Mesothelial cell of epicardium (in vitro differentiated cells): ENCODE measurements at regions not wholly inside any gene's neighbourhood (a gene's known extent, or its start where the extent isn't known, plus 50 kb on each side); places are given as distances from the start of the nearest gene placed in this dataset.

Source experiments
- DNase-seq, 2 experiments: peaks; one replicate each; pipeline ENCODE4 v3.0.0; 2021; ENCODE audit warnings: low spot score in 2 of 2; ENCODE audit not compliant: unreplicated experiment in 2 of 2
- H3K27ac Mint-ChIP-seq: 2 replicates; pipeline ENCODE4 v1.8.0; 2021; ENCODE audit warnings: mixed read lengths
- H3K27me3 Mint-ChIP-seq: 2 replicates; pipeline ENCODE4 v1.8.0; 2021; ENCODE audit warnings: low read depth, mixed read lengths
- H3K36me3 Mint-ChIP-seq: 2 replicates; pipeline ENCODE4 v1.8.0; 2021; ENCODE audit warnings: mixed read lengths
- H3K4me1 Mint-ChIP-seq: 2 replicates; pipeline ENCODE4 v1.8.0; 2021; ENCODE audit warnings: mixed read lengths
- H3K4me3 Mint-ChIP-seq: 2 replicates; pipeline ENCODE4 v1.8.0; 2021; ENCODE audit warnings: mild to moderate bottlenecking, moderate library complexity, mixed read lengths
- H3K9me3 Mint-ChIP-seq: 2 replicates; pipeline ENCODE4 v1.8.0; 2021; ENCODE audit warnings: mixed read lengths
- CTCF ChIP-seq: fragments of 200-600 bp; sonication (generic); IDR thresholded peaks from one replicate; pipeline ENCODE4 v1.5.0; 2021; ENCODE audit warnings: antibody characterized with exemption; ENCODE audit not compliant: unreplicated experiment

- Mint-ChIP-seq H3K27ac (no peak overlapping the region), H3K4me3 (no peak overlapping the region), H3K9me3 (no peaks in the 10 kb centered on the region), H3K36me3 (no peaks in the 10 kb centered on the region), H3K27me3 (no peaks in the 10 kb centered on the region), H3K4me1 (peaks cover 24% of the 10 kb centered on the region)
- TF ChIP-seq CTCF = no peak
- DNase-seq = no peak
Measured at GRCh38 chr3:189449084-189449483, 182.1 kb upstream of the TP63 start.

- H3K9me3 Mint-ChIP-seq = no peaks in the 10 kb centered on the region
- H3K36me3 Mint-ChIP-seq = no peaks in the 10 kb centered on the region
- DNase-seq = no peak
- peak overlapping the region; percentile 83 for H3K27ac Mint-ChIP-seq
- H3K4me1 Mint-ChIP-seq = peaks cover 60% of the 10 kb centered on the region
- TF ChIP-seq CTCF = no peak
- no peaks in the 10 kb centered on the region for H3K27me3 Mint-ChIP-seq
- no peak overlapping the region for H3K4me3 Mint-ChIP-seq
Measured at GRCh38 chr3:189455009-189455408, 176.2 kb upstream of the TP63 start.

- no peak for DNase-seq
- H3K4me3 Mint-ChIP-seq = no peak overlapping the region
- no peaks in the 10 kb centered on the region for H3K9me3 Mint-ChIP-seq
- H3K27me3 Mint-ChIP-seq = no peaks in the 10 kb centered on the region
- peaks cover 67% of the 10 kb centered on the region for H3K4me1 Mint-ChIP-seq
- peak overlapping the region; percentile 83 for H3K27ac Mint-ChIP-seq
- TF ChIP-seq CTCF = no peak
- H3K36me3 Mint-ChIP-seq = no peaks in the 10 kb centered on the region
Measured at GRCh38 chr3:189455641-189456417, 175.4 kb upstream of the TP63 start.

GRCh38 chr3:189457201-189457607 is 174.0 kb upstream of the TP63 start:
- Mint-ChIP-seq H3K4me3 (no peak overlapping the region), H3K36me3 (no peaks in the 10 kb centered on the region), H3K4me1 (peaks cover 67% of the 10 kb centered on the region), H3K9me3 (no peaks in the 10 kb centered on the region), H3K27me3 (no peaks in the 10 kb centered on the region), H3K27ac (peak overlapping the region; percentile 45)
- no peak for TF ChIP-seq CTCF
- no peak for DNase-seq

- no peaks in the 10 kb centered on the region for H3K9me3 Mint-ChIP-seq
- no peak for TF ChIP-seq CTCF
- H3K27me3 Mint-ChIP-seq = no peaks in the 10 kb centered on the region
- no peak for DNase-seq
- H3K36me3 Mint-ChIP-seq = no peaks in the 10 kb centered on the region
- H3K27ac Mint-ChIP-seq = peak overlapping the region; percentile 83
- H3K4me3 Mint-ChIP-seq = no peak overlapping the region
- peaks cover 70% of the 10 kb centered on the region for H3K4me1 Mint-ChIP-seq
Measured at GRCh38 chr3:189457631-189458412, 173.4 kb upstream of the TP63 start.
